Esophagus squamous epithelium (tissue), 4 donors: ENCODE measurements at regions not wholly inside any gene's neighbourhood (a gene's known extent, or its start where the extent isn't known, plus 50 kb on each side); places are given as distances from the start of the nearest gene placed in this dataset.

Experiments used
- POLR2A ChIP-seq, 4 donors: fragments of 450-650 bp; IDR thresholded peaks; one replicate each; pipeline ENCODE4 v1.6.1; 2017; ENCODE audit warnings: antibody characterized with exemption in 4 of 4, mild to moderate bottlenecking in 4 of 4, moderate library complexity in 3 of 4
- TF ChIP-seq, protein P1 (sequence below), 6 experiments: fragments of 450-650 bp in 4 of 6; fragments of 200-600 bp in 2 of 6; sonication (generic) in 2 of 6; IDR thresholded peaks; one replicate each; pipeline ENCODE4 v1.5.1; 2016 to 2019; ENCODE audit warnings: antibody characterized with exemption in 6 of 6, mild to moderate bottlenecking in 4 of 6, moderate library complexity in 4 of 6

DNA sequence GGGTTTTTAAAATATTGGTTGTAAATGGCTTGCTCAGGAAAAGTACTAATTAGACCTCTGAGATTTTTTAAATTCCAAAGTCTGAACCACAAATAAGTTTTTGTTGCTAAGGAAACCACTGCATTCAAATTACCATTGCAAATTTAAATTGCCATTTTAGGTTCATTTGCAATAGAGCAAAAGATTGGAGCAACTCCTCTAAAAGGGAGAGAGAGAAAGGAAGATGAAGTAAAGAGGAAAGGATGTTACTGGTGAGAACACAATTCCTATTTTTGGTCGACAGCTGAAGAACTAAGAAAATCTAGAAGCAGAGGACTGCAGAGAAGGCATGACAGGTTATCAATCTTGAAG, 74.9 kb downstream of the FOXI3 start:
- TF ChIP-seq, protein P1, sequence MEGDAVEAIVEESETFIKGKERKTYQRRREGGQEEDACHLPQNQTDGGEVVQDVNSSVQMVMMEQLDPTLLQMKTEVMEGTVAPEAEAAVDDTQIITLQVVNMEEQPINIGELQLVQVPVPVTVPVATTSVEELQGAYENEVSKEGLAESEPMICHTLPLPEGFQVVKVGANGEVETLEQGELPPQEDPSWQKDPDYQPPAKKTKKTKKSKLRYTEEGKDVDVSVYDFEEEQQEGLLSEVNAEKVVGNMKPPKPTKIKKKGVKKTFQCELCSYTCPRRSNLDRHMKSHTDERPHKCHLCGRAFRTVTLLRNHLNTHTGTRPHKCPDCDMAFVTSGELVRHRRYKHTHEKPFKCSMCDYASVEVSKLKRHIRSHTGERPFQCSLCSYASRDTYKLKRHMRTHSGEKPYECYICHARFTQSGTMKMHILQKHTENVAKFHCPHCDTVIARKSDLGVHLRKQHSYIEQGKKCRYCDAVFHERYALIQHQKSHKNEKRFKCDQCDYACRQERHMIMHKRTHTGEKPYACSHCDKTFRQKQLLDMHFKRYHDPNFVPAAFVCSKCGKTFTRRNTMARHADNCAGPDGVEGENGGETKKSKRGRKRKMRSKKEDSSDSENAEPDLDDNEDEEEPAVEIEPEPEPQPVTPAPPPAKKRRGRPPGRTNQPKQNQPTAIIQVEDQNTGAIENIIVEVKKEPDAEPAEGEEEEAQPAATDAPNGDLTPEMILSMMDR (IDR thresholded peaks at IDR 0.05) = no peak
- TF ChIP-seq POLR2A (IDR thresholded peaks at IDR 0.05) = no peak
